PFSK-1 (cell line): ENCODE measurements at regions not wholly inside any gene's neighbourhood (a gene's known extent, or its start where the extent isn't known, plus 50 kb on each side); places are given as distances from the start of the nearest gene placed in this dataset.

Experiments used
- POLR2AphosphoS5 ChIP-seq: IDR thresholded peaks from 2 replicates; pipeline ENCODE4 v1.6.1; 2012; ENCODE audit warnings: low read depth, mild to moderate bottlenecking, control low read depth, low read length, moderate library complexity
- SIN3A ChIP-seq: IDR thresholded peaks from 2 replicates; pipeline ENCODE4 v1.6.1; 2012; ENCODE audit warnings: mild to moderate bottlenecking, low read length, moderate library complexity, borderline replicate concordance; ENCODE audit not compliant: insufficient read depth
- TAF1 ChIP-seq: IDR thresholded peaks from 2 replicates; pipeline ENCODE4 v1.6.1; 2012; ENCODE audit warnings: low read length, control low read depth, borderline replicate concordance; ENCODE audit not compliant: insufficient read depth

DNA sequence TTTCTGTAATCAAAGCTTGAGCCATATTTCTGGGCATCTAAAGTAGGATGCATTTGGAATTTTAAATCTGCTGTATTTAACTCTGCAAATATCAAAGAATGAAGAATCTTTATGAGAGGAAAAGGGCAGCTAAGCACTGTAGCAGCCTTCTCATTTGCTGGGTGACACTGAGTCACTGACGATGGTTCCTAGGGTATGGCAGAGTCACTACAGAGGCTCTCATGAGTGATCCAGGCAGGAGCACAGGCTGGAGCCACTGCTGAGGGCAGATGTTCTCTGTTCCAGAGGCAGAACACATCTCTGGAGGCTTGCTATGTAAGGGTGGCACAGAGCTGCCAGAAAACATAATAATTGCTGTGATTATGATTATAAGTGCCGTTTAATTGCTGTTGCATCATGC lies 340.7 kb upstream of the HTR2A start:
- no peak for TF ChIP-seq TAF1
- no peak for TF ChIP-seq POLR2AphosphoS5
- no peak for TF ChIP-seq SIN3A
